DOHH2 (cell line): ENCODE measurements at regions not wholly inside any gene's neighbourhood (a gene's known extent, or its start where the extent isn't known, plus 50 kb on each side); places are given as distances from the start of the nearest gene placed in this dataset.

ENCODE experiments used
- CTCF ChIP-seq: fragments of 200-600 bp; sonication (generic); IDR thresholded peaks from one replicate; pipeline ENCODE4 v1.5.1; 2014; ENCODE audit warnings: antibody characterized with exemption, mild to moderate bottlenecking, low read depth, low read length; ENCODE audit not compliant: poor library complexity, severe bottlenecking
- EZH2phosphoT487 ChIP-seq: fragments of 200-600 bp; sonication (generic); IDR thresholded peaks from 2 replicates; pipeline ENCODE4 v1.6.1; 2017; ENCODE audit warnings: borderline replicate concordance, mild to moderate bottlenecking, antibody characterized with exemption, low read length, moderate library complexity, mixed read lengths

- TF ChIP-seq CTCF, result no peak
- no peak for TF ChIP-seq EZH2phosphoT487
These were observed 190.9 kb downstream of the KLF12 start for GRCh38 chr13:73943137-73943964.
